Mucosa of descending colon (tissue), 3 donors: ENCODE measurements at regions not wholly inside any gene's neighbourhood (a gene's known extent, or its start where the extent isn't known, plus 50 kb on each side); places are given as distances from the start of the nearest gene placed in this dataset.

Source experiments
- ATAC-seq: fragments of 200-7000 bp; cut with Tn5 transposase; one replicate; pipeline ENCODE4 v1.9.1; 2020; ENCODE audit warnings: mild to moderate bottlenecking, moderate library complexity
- DNase-seq, 3 donors: peaks; one replicate each; pipeline ENCODE4 v3.0.0-alpha.2; 2020
- H3K36me3 ChIP-seq: fragments of 200-600 bp; one replicate; pipeline ENCODE4 v1.8.0; 2021; ENCODE audit warnings: low read depth, mild to moderate bottlenecking
- H3K4me1 ChIP-seq: fragments of 200-600 bp; one replicate; pipeline ENCODE4 v1.8.0; 2021; ENCODE audit warnings: low read depth, mild to moderate bottlenecking
- H3K4me3 ChIP-seq: fragments of 200-600 bp; one replicate; pipeline ENCODE4 v1.8.0; 2021; ENCODE audit warnings: mild to moderate bottlenecking
- H3K9me3 ChIP-seq: fragments of 200-600 bp; one replicate; pipeline ENCODE4 v1.8.0; 2021; ENCODE audit warnings: mild to moderate bottlenecking
- intact Hi-C, 2 donors: fragments of 100-400 bp; cut with DNase I in 1 of 2; cut with micrococcal nuclease in 1 of 2; formaldehyde crosslinking; loops; one replicate each; pipeline versions ENCODE4 v1.11.0 to v1.11.1; 2022; cut with DNase I, micrococcal nuclease
- TF ChIP-seq, protein P1 (sequence below): fragments of 200-600 bp; IDR thresholded peaks from one replicate; pipeline ENCODE4 v1.8.0; 2022; ENCODE audit warnings: antibody characterized with exemption, mild to moderate bottlenecking
- donor health status: DM: no; HTN: no; CAD: no; lungs with moderate emphysema.
- donor health status: DM: no; HTN: no; CAD: no.
- donor health status: DM: no; HTN: yes; CAD: no.

DNA sequence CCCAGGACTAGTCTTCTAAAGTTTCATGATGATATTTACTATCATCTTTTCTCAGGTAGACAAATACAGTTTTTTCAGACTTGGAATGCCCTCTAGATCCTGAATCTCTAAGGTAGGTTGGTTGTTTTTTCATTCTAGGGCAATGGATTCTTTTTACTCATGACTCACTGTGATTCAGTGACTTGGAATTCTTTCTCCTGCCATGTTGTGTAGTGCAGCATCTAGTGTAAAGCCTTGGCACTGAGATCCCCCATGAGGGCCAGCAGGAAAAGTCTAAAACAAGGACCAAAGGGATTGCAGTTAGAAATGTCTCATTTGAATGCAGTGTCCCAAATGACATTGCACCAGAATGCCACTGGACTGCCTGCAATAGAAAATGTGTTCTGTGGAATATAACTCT is 430.4 kb downstream of the NEBL start:
- ATAC-seq, result no peak

DNA sequence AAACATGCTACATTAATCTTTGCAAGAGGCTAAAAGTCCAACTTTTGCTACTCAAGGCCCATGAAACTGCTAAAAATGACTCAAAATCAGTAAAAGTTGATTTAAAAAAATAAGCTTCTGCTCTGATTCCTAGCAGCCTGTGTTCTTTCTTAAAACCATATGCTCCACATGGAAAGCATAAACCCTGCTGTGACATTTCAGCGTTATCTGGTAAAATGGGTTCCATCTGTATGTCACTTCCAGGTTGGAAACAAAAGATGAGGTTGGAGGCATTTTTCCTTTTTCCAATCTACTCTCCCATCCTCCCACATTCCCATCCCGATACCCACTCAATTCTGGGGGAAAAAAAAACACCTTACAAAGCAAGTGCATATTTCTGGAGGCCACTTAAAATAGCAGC is 439.5 kb downstream of the NEBL start:
- Histone ChIP-seq H3K9me3 (no peaks in the 10 kb centered on the region), H3K36me3 (no peaks in the 10 kb centered on the region), H3K4me1 (no peaks in the 10 kb centered on the region), H3K4me3 (no peak overlapping the region)
- intact Hi-C loops, result no loop called here
- DNase-seq (no peak), ATAC-seq (no peak)
- TF ChIP-seq, protein P1, sequence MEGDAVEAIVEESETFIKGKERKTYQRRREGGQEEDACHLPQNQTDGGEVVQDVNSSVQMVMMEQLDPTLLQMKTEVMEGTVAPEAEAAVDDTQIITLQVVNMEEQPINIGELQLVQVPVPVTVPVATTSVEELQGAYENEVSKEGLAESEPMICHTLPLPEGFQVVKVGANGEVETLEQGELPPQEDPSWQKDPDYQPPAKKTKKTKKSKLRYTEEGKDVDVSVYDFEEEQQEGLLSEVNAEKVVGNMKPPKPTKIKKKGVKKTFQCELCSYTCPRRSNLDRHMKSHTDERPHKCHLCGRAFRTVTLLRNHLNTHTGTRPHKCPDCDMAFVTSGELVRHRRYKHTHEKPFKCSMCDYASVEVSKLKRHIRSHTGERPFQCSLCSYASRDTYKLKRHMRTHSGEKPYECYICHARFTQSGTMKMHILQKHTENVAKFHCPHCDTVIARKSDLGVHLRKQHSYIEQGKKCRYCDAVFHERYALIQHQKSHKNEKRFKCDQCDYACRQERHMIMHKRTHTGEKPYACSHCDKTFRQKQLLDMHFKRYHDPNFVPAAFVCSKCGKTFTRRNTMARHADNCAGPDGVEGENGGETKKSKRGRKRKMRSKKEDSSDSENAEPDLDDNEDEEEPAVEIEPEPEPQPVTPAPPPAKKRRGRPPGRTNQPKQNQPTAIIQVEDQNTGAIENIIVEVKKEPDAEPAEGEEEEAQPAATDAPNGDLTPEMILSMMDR, result no peak

More for the DNA sequence above, 430.4 kb downstream of the NEBL start:
- H3K4me1 ChIP-seq, result no peaks in the 10 kb centered on the region
- no peaks in the 10 kb centered on the region for H3K9me3 ChIP-seq
- no peak overlapping the region for H3K4me3 ChIP-seq
- no peak for DNase-seq
- intact Hi-C loops, result no loop called here
- TF ChIP-seq, protein P1, result no peak
- H3K36me3 ChIP-seq, result no peaks in the 10 kb centered on the region

GRCh38 chr10:20455774-20456173 is 441.3 kb downstream of the NEBL start:
- DNase-seq (no peak), ATAC-seq (no peak)
- H3K4me3 ChIP-seq, result no peak overlapping the region

DNA sequence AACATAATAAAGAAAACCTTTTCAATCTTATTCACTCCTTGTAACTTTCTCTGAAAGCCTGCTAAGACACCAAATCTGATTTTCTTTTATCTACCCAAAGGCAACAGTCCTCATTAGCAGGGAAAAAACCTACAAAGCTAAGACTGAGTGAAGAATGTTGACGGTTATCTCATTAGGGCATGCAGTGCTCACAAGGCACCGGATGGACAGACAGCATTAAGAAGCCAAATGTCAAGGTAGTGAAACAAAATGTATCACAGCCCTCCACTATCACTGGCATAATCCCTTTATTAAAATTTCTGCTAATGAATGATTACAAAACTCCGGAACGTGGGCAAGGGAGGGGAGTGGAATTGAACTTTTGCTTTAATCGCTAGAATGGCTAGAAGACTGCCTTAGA is 442.8 kb downstream of the NEBL start:
- Histone ChIP-seq H3K4me1 (no peaks in the 10 kb centered on the region), H3K4me3 (no peak overlapping the region), H3K9me3 (no peaks in the 10 kb centered on the region), H3K36me3 (no peaks in the 10 kb centered on the region)
- TF ChIP-seq, protein P1, result no peak
- intact Hi-C loops, result no loop called here
- DNase-seq (no peak), ATAC-seq (no peak)

More at GRCh38 chr10:20455774-20456173, 441.3 kb downstream of the NEBL start:
- no peaks in the 10 kb centered on the region for H3K36me3 ChIP-seq
- no peaks in the 10 kb centered on the region for H3K9me3 ChIP-seq
- intact Hi-C loops, result no loop called here
- H3K4me1 ChIP-seq, result no peaks in the 10 kb centered on the region
- TF ChIP-seq, protein P1, result no peak

DNA sequence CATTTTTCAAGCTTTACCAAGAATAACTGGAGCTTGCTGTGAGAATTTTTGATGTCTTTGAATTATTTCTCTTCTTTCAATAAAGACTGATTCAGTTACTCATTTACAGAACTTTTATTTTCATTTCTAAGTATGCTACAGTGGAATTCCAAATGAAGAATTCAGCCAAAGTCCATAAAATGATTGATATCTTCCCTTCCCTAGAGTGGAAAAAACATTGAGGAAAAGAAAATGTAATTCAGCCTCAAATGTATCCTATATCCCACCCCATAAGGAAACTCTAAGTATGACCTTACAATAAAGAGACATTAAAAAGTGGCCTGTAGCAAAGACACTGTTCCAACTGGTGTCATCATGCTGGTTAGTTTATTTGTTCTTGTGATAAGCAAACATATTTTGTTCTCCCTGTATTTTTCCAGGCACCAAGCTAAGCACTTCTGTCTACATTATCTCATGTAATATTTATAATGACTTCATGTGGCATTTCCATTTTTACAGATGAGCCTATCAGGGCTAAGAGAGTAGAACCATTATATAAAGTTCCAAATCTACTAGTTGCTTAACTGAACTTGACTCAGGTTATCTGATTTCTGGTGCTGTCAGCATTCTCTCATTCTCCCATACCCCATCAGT is 450.4 kb downstream of the NEBL start:
- DNase-seq (no peak), ATAC-seq (no peak)
- Histone ChIP-seq H3K9me3 (no peaks in the 10 kb centered on the region), H3K36me3 (no peaks in the 10 kb centered on the region), H3K4me1 (no peaks in the 10 kb centered on the region), H3K4me3 (no peak overlapping the region)
- TF ChIP-seq, protein P1, result no peak
- intact Hi-C loops, result no loop called here

DNA sequence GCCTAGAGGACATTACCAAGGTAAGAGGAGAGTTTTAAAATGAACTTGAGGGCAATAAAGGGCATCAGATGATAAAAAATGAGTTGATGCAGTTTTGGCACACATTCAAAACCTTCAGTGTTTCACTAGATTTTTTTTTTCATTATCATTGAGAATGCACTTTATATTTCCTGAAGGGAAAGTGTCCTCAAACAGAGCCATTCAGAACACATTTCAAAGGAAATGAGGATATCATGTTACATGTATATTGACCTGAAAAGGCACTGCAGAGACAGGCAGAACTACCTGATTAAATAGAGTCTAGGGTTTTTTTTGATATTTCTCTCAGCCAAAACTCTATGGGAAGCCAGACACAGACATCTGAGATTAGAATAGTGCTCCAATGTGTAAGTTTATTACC is 454.0 kb downstream of the NEBL start:
- H3K4me3 ChIP-seq, result no peak overlapping the region
- intact Hi-C loops, result no loop called here
- ATAC-seq, result no peak
- H3K9me3 ChIP-seq, result no peaks in the 10 kb centered on the region
- no peaks in the 10 kb centered on the region for H3K36me3 ChIP-seq
- no peaks in the 10 kb centered on the region for H3K4me1 ChIP-seq
- TF ChIP-seq, protein P1, result no peak
- no peak for DNase-seq
